ENCODE measurements at regions not wholly inside any gene's neighbourhood (a gene's known extent, or its start where the extent isn't known, plus 50 kb on each side); places are given as distances from the start of the nearest gene placed in this dataset.

GRCh38 chr4:135739354-135739753 is 1537.8 kb upstream of the PABPC4L start:
- Histone ChIP-seq H3K36me3 (no peaks in the 10 kb centered on the region), H3K27ac (no peak overlapping the region), H3K4me1 (no peaks in the 10 kb centered on the region), H3K27me3 (no peaks in the 10 kb centered on the region), H3K9me3 (no peaks in the 10 kb centered on the region), H3K4me3 (no peak overlapping the region)
- intact Hi-C loops (cut with DNase I), result no loop called here
- no peak for DNase-seq
- no peak for TF ChIP-seq CTCF (IDR thresholded peaks at IDR 0.05)
- no peak for ATAC-seq

- intact Hi-C loops (cut with DNase I), result no loop called here
- no peak for TF ChIP-seq CTCF (IDR thresholded peaks at IDR 0.05)
- DNase-seq, result no peak
These were observed 1533.9 kb upstream of the PABPC4L start for GRCh38 chr4:135735512-135735911.

GRCh38 chr4:135732448-135732847 is 1530.9 kb upstream of the PABPC4L start:
- H3K9me3 ChIP-seq, result no peaks in the 10 kb centered on the region
- no peaks in the 10 kb centered on the region for H3K36me3 ChIP-seq
- no peak overlapping the region for H3K27ac ChIP-seq
- intact Hi-C loops (cut with DNase I), result no loop called here
- H3K27me3 ChIP-seq, result no peaks in the 10 kb centered on the region
- ATAC-seq, result no peak
- no peak overlapping the region for H3K4me3 ChIP-seq
- DNase-seq, result no peak
- TF ChIP-seq CTCF (IDR thresholded peaks at IDR 0.05), result no peak
- no peaks in the 10 kb centered on the region for H3K4me1 ChIP-seq

More at GRCh38 chr4:135735512-135735911, 1533.9 kb upstream of the PABPC4L start:
- no peak overlapping the region for H3K27ac ChIP-seq
- no peak for ATAC-seq
- H3K27me3 ChIP-seq, result no peaks in the 10 kb centered on the region
- no peaks in the 10 kb centered on the region for H3K9me3 ChIP-seq
- no peaks in the 10 kb centered on the region for H3K36me3 ChIP-seq
- no peaks in the 10 kb centered on the region for H3K4me1 ChIP-seq
- no peak overlapping the region for H3K4me3 ChIP-seq

- Histone ChIP-seq H3K4me3 (no peak overlapping the region), H3K4me1 (no peaks in the 10 kb centered on the region), H3K9me3 (no peaks in the 10 kb centered on the region), H3K27me3 (no peaks in the 10 kb centered on the region), H3K36me3 (no peaks in the 10 kb centered on the region), H3K27ac (no peak overlapping the region)
- ATAC-seq (no peak), DNase-seq (no peak)
- intact Hi-C loops (cut with DNase I), result no loop called here
- TF ChIP-seq CTCF (IDR thresholded peaks at IDR 0.05), result no peak
These were observed 1530.1 kb upstream of the PABPC4L start for GRCh38 chr4:135731682-135732081.

GRCh38 chr4:135724421-135724820 is 1522.8 kb upstream of the PABPC4L start:
- Histone ChIP-seq H3K9me3 (no peaks in the 10 kb centered on the region), H3K27me3 (no peaks in the 10 kb centered on the region), H3K4me1 (no peaks in the 10 kb centered on the region), H3K36me3 (no peaks in the 10 kb centered on the region), H3K27ac (no peak overlapping the region), H3K4me3 (no peak overlapping the region)
- ATAC-seq (no peak), DNase-seq (no peak)
- intact Hi-C loops (cut with DNase I), result no loop called here
- TF ChIP-seq CTCF (IDR thresholded peaks at IDR 0.05), result no peak

- no peak for DNase-seq
- no peak for ATAC-seq
- intact Hi-C loops (cut with DNase I), result no loop called here
- Histone ChIP-seq H3K27ac (no peak overlapping the region), H3K4me3 (no peak overlapping the region), H3K9me3 (no peaks in the 10 kb centered on the region), H3K4me1 (no peaks in the 10 kb centered on the region), H3K36me3 (no peaks in the 10 kb centered on the region), H3K27me3 (no peaks in the 10 kb centered on the region)
- no peak for TF ChIP-seq CTCF (IDR thresholded peaks at IDR 0.05)
These were observed 1516.4 kb upstream of the PABPC4L start for GRCh38 chr4:135718019-135718418.

All from upper lobe of right lung (tissue), 1 donor.